Muscle of arm (tissue), 1 donor: ENCODE measurements at regions not wholly inside any gene's neighbourhood (a gene's known extent, or its start where the extent isn't known, plus 50 kb on each side); places are given as distances from the start of the nearest gene placed in this dataset.
"Not testable (repeated sequence)": the region's sequence is repeated elsewhere in the genome, so short reads cannot be mapped to it uniquely, and the experiment has no call there.

Experiments
- DNase-seq: peaks from one replicate; pipeline ENCODE4 v3.0.0-alpha.2; 2013

GRCh38 chr9:73054091-73054490 is 97.6 kb upstream of the ANXA1 start:
- no peak for DNase-seq

GRCh38 chr9:73053543-73053942 is 98.1 kb upstream of the ANXA1 start:
- DNase-seq = no peak

GRCh38 chr9:73050887-73051550 is 98.2 kb upstream of the ALDH1A1 start:
- no peak for DNase-seq

- DNase-seq = no peak
Observed at GRCh38 chr9:73050065-73050816, 97.4 kb upstream of the ALDH1A1 start.

- DNase-seq = no peak
Observed at GRCh38 chr9:73049280-73049679, 96.4 kb upstream of the ALDH1A1 start.

- no peak for DNase-seq
Observed at GRCh38 chr9:73046769-73047168, 93.9 kb upstream of the ALDH1A1 start.

GRCh38 chr9:73044776-73045175 is 91.9 kb upstream of the ALDH1A1 start:
- DNase-seq = not testable (repeated sequence)

- DNase-seq = no peak
Observed at GRCh38 chr9:73042155-73042554, 89.3 kb upstream of the ALDH1A1 start.

GRCh38 chr9:73039271-73040263 is 86.7 kb upstream of the ALDH1A1 start:
- peak; percentile 87 for DNase-seq

- peak; percentile 30 for DNase-seq
Observed at GRCh38 chr9:73038613-73039012, 85.8 kb upstream of the ALDH1A1 start.

GRCh38 chr9:73038089-73038509 is 85.2 kb upstream of the ALDH1A1 start:
- DNase-seq = no peak

- no peak for DNase-seq
Observed at GRCh38 chr9:73037613-73038012, 84.8 kb upstream of the ALDH1A1 start.

GRCh38 chr9:73034962-73035361 is 82.1 kb upstream of the ALDH1A1 start:
- no peak for DNase-seq

- no peak for DNase-seq
Observed at GRCh38 chr9:73031350-73031749, 78.5 kb upstream of the ALDH1A1 start.

GRCh38 chr9:73030370-73031030 is 77.6 kb upstream of the ALDH1A1 start:
- no peak for DNase-seq

- DNase-seq = no peak
Observed at GRCh38 chr9:73029346-73029745, 76.5 kb upstream of the ALDH1A1 start.

- DNase-seq = no peak
Observed at GRCh38 chr9:73026375-73026774, 73.5 kb upstream of the ALDH1A1 start.

GRCh38 chr9:73024601-73025034 is 71.8 kb upstream of the ALDH1A1 start:
- DNase-seq = no peak

- DNase-seq = peak; percentile 57
Observed at GRCh38 chr9:73023025-73023541, 70.2 kb upstream of the ALDH1A1 start.

- DNase-seq = no peak
Observed at GRCh38 chr9:73022353-73022752, 69.5 kb upstream of the ALDH1A1 start.

GRCh38 chr9:73020877-73021276 is 68.0 kb upstream of the ALDH1A1 start:
- no peak for DNase-seq
